GM13977 (cell line): ENCODE measurements at regions not wholly inside any gene's neighbourhood (a gene's known extent, or its start where the extent isn't known, plus 50 kb on each side); places are given as distances from the start of the nearest gene placed in this dataset.

Experiments used
- DNase-seq: peaks from one replicate; pipeline ENCODE4 v3.0.0; 2012; ENCODE audit warnings: low spot score
- in situ Hi-C: fragments of 300-500 bp; cut with MboI; formaldehyde crosslinking; loops from one replicate; pipeline ENCODE4 v1.12.0; 2022; ENCODE audit warnings: low sequenced_read_pairs, low pct_unique_long_range_greater_than_20kb, mixed read lengths, inconsistent platforms; ENCODE audit not compliant: unreplicated experiment
- TF ChIP-seq, protein P1 (sequence below): IDR thresholded peaks from 2 replicates; pipeline ENCODE4 v1.5.1; 2012; ENCODE audit warnings: mild to moderate bottlenecking, control low read depth; ENCODE audit not compliant: insufficient read depth; ENCODE audit errors: extremely low read depth, missing control alignments

DNA sequence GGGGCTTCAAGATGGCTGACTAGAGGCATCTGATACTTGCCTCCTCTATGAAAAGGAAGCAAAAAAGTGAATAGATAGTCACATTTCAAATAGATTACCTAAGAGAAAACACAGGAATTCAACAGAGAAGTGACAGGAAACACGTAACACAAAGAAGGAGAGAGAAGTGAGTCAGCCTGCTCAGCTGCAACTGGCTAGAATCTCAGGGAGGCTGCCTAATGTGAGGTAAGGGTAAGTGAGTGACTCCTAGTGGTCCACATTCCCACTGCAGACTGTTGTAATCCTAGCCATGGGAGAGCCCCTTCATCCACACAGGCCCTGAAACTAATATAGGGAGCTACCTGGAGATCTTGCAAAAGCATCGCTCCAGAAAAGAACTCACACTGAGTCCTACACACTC, 179.2 kb downstream of the SLC7A11 start:
- DNase-seq: no peak
- TF ChIP-seq, protein P1, sequence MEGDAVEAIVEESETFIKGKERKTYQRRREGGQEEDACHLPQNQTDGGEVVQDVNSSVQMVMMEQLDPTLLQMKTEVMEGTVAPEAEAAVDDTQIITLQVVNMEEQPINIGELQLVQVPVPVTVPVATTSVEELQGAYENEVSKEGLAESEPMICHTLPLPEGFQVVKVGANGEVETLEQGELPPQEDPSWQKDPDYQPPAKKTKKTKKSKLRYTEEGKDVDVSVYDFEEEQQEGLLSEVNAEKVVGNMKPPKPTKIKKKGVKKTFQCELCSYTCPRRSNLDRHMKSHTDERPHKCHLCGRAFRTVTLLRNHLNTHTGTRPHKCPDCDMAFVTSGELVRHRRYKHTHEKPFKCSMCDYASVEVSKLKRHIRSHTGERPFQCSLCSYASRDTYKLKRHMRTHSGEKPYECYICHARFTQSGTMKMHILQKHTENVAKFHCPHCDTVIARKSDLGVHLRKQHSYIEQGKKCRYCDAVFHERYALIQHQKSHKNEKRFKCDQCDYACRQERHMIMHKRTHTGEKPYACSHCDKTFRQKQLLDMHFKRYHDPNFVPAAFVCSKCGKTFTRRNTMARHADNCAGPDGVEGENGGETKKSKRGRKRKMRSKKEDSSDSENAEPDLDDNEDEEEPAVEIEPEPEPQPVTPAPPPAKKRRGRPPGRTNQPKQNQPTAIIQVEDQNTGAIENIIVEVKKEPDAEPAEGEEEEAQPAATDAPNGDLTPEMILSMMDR: no peak
- in situ Hi-C loops: no loop called here

DNA sequence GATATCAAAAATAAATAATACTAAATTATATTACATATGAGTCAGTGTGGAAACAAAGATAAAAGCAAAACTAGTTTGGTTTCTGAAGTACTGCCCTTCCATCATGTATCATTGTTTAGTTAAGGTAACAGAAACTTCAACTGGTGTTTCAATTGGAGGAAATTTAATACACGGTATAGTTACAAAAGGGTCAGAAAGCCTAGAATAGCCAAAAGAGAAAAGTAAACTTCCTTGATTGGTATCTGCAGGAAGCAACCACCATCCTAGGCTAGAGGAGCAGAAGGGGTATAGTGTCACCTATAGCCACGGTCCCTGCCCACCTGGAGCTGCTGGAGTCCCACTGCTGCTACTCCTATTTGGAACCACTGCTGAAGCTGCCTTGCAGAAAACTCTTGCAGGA, 185.6 kb downstream of the SLC7A11 start:
- DNase-seq: no peak
- TF ChIP-seq, protein P1: no peak
- in situ Hi-C loops: no loop called here

DNA sequence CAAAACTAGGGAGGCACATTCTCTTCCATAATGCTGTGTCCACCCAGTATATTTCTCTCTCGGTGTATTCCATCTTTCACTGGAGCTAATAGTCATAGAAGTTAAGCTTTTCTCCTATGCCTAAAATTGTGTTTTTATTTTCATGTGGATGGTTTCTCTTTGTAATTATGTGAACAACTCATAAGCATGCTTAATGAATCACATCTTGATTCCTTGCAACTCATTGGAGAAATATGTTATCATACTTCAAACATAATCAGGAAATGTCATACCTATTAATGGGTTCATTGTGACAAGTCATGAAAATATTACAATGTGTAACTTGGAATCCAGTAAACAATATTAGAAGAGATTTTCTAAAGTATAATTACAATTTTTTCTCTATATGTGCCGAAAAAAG, 186.3 kb downstream of the SLC7A11 start:
- no peak for DNase-seq
- in situ Hi-C loops: no loop called here
- TF ChIP-seq, protein P1: no peak

DNA sequence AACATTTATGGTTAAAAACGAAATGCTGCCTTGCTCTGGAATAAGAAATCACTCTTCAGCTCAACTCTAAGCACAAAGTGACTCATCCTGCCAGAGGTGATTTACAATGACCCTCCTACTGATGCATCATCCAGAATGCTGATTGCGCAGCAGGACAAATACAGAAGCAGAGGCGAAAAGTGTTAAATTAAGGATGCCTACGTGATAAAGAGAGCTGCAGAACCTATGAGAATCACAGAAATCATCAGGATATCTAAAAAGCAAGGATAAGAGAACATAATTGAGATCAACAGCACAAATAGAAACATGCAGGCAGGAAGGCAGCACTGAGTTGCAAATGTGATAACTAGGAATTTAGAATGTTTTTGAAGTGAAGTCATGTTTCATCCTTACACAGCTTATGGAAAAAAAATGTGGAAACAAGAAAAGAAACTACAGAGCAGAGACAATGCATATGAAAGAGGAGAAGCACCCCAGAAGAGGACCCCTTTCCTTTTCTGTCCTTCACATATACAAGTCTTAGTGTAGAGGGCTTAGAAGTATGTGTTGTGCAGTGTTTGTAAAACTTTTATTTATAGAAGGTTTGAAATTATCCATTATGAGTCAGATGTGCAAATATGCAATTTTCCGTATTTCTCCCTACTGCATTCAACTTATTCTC, 188.4 kb downstream of the SLC7A11 start:
- DNase-seq: no peak
- TF ChIP-seq, protein P1: no peak
- in situ Hi-C loops: no loop called here

DNA sequence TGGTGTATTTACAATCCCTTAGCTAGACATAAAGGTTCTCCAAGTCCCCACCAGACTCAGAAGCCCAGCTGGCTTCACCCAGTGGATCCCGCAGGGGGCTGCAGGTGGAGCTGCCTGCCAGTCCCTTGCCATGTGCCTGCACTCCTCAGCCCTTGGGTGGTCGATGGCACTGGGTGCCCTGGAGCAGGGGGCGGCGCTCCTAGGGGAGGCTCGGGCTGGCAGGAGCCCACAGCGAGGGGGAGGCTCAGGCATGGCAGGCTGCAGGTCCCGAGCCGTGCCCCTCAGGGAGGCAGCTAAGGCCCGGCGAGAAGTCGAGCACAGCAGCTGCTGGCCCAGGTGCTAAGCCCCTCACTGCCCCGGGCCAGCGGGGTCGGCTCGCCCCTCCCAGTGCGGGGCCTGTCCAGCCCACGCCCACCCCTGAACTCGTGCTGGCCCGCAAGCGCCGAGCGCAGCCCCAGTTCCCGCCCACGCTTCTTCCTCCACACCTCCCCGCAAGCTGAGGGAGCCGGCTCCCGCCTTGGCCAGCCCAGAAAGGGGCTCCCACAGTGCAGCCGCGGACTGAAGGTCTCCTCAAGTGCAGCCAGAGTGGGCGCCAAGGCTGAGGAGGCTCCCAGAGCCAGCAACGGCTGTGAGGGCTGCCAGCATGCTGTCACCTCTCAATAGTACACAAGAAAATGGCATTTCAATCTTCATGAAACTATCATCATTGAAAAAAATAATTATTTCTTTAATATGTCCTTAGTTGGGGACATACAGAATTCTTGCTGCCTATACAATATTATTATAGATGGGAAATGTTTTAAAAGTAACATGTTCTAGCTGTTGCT, 189.1 kb downstream of the SLC7A11 start:
- DNase-seq: no peak
- TF ChIP-seq, protein P1: no peak
- in situ Hi-C loops: no loop called here

DNA sequence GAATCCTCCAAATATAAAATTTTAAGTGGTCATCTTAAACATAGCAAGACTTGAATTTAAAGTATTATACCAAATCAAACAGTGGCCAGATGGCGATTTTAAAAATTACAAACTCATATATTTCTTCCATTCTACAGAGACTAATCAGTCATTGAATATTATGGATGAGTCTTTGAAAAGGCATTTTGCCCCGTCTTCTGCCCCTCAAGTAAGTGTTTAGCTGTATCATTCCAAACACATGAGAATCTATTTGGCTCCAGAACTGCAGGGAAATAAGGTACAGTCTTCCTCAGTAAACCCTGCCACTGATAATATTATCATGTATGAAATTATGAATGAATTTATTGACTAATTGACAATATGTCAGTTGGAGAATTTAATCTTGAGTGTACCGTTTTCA, 191.0 kb downstream of the SLC7A11 start:
- TF ChIP-seq, protein P1: no peak
- no peak for DNase-seq
- in situ Hi-C loops: no loop called here
